ENCODE measurements at regions not wholly inside any gene's neighbourhood (a gene's known extent, or its start where the extent isn't known, plus 50 kb on each side); places are given as distances from the start of the nearest gene placed in this dataset.

DNA sequence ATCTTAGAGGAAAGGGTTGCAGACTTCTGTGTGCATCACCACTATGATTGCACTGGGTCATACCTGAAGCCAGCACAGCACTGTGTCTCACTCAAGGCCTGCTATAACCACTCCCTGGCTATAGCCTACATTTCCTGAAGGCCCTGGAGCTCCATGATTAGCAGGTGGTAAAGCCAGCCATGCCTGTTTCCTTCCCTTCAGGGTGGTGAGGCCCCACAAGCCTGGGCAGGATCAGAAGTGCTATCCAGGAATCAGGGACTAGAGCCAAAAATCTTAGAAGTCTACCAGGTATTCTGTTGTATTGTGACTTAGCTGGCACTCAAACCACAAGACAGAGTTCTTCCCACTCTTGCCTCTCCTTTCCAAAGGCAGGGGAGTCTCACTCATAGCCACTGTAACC, 734.6 kb downstream of the GLUD2 start:
- no peak overlapping the region for H3K27ac ChIP-seq
- TF ChIP-seq CTCF (conservative IDR thresholded peaks at IDR 0.05): no peak

GRCh38 chrX:121782544-121782943, 735.1 kb downstream of the GLUD2 start:
- no peak overlapping the region for H3K27ac ChIP-seq
- no peak for TF ChIP-seq CTCF (conservative IDR thresholded peaks at IDR 0.05)

DNA sequence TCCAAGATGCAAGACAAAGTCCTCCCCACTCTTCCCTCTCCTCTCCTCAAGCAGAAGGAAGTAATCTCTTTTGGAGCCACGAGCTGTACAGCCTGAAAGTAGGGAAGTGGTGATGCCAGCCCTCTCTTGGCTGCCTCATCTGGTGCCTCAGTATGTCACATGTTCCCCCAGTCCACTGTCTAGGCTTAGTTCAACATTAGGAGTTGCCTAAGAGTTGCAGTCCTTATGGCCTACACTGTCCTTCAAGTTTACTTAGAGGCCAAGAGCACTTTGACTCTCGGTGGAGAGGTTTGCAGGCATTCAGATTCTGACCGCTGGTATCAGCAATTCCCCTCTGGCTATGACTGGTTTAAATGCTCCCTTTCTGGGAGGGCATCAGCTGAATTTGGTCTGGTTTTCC, 735.6 kb downstream of the GLUD2 start:
- H3K27ac ChIP-seq: no peak overlapping the region
- no peak for TF ChIP-seq CTCF (conservative IDR thresholded peaks at IDR 0.05)

- no peak for TF ChIP-seq CTCF (conservative IDR thresholded peaks at IDR 0.05)
- no peak overlapping the region for H3K27ac ChIP-seq
These were observed 755.5 kb downstream of the GLUD2 start for GRCh38 chrX:121802881-121803412.

DNA sequence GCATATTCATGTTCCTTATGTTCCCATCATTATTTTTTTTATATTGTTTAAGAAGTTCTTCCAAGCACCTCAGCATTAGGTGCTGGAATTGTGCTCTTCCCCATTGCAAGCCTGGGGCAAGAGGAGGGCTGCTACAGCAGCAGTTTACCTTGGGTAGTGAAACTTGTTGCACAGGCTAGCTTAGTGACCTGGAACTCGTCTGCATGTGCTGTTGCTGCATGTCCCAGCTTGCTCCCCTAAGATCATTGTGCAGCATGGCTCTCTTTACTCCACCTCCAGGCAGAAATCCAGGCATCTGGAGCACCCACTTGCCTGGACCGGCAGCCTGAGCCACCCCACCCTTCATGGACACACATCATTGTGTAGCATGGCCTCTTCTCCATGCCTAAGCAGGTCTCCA, 776.0 kb downstream of the GLUD2 start:
- no peak for TF ChIP-seq CTCF (conservative IDR thresholded peaks at IDR 0.05)
- H3K27ac ChIP-seq: no peak overlapping the region

DNA sequence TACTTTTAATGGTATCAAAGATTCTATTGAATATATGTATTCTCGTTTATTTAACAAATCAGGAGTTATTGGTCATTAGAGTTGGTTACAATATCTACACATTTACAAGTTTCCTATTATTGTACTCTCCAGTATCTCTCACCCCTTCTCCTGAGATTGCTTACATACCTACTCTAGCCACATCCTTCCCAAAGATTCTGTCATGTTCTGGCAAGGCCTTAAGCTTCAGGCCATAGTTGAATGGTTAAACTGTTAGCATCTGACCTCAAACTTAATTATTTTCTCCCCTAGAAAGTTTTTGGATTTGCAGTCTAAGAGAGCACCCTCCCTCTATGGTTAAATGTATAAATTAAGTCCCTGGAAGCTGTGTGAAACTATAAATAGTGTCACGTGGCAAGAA, 784.2 kb downstream of the GLUD2 start:
- H3K27ac ChIP-seq: no peak overlapping the region
- TF ChIP-seq CTCF (conservative IDR thresholded peaks at IDR 0.05): no peak

DNA sequence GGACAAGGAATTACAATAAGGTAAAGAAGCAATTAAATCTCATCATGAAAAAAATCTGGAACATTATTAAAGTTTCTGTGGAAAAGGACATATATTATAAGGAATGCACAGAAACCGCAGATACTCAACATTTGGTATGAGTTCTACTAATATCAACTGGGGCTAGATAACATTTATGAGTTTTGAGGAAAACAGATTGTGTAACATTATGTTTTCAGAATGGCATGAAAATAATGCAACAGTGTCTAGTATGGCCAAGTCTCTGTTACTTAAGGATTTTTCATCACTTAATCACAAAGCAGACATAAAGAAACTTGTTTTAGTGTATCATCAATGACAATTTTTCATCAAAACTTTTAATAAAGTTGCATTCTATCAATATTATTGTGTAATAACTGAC, 785.0 kb downstream of the GLUD2 start:
- no peak for TF ChIP-seq CTCF (conservative IDR thresholded peaks at IDR 0.05)
- no peak overlapping the region for H3K27ac ChIP-seq

- no peak for TF ChIP-seq CTCF (conservative IDR thresholded peaks at IDR 0.05)
- no peak overlapping the region for H3K27ac ChIP-seq
These were observed 788.6 kb downstream of the GLUD2 start for GRCh38 chrX:121836000-121836399.
